ENCODE measurements at regions not wholly inside any gene's neighbourhood (a gene's known extent, or its start where the extent isn't known, plus 50 kb on each side); places are given as distances from the start of the nearest gene placed in this dataset.

DNA sequence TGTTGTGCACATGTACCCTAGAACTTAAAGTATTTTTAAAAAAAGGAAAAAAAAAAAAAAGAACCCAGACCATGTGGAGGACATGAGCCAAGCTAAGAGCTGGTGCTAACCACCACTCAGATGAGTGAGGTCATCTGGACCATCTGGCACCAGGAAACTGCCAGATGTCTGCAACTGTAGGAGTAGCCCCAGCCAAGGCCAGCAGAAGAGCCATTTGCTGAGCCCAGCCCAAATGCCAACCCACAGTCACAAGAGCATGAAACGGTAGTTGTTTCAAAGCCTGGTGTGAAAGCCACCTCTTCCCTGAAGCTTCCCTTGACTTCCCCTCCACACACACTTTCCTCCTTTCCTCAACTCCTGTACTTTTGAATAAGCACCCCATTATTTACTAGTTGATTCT lies 69.2 kb upstream of the FCN1 start:
- DNase-seq (ENCODE audit: low read depth in 2 of 3, low spot score in 2 of 3) = no peak

DNA sequence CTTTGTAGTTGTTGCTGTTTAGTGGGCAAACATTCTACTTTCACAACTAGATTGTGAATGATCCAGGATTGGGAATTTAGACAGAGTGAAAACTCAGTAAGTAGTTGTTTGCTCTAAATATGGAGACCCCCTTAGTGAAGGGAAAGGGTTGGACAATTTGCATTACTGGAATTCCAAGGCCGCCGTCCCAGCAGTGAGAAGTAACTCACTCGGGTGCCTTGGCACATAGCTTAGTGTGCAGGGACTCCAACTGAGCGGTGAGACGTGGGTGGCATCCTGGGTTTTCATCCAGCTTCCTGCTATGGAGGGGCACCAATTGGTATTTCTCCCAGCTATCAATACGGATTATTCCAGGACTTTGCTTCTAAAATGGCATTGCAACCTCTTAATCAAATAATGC lies 69.7 kb upstream of the FCN1 start:
- DNase-seq (ENCODE audit: low read depth in 2 of 3, low spot score in 2 of 3) = no peak

DNA sequence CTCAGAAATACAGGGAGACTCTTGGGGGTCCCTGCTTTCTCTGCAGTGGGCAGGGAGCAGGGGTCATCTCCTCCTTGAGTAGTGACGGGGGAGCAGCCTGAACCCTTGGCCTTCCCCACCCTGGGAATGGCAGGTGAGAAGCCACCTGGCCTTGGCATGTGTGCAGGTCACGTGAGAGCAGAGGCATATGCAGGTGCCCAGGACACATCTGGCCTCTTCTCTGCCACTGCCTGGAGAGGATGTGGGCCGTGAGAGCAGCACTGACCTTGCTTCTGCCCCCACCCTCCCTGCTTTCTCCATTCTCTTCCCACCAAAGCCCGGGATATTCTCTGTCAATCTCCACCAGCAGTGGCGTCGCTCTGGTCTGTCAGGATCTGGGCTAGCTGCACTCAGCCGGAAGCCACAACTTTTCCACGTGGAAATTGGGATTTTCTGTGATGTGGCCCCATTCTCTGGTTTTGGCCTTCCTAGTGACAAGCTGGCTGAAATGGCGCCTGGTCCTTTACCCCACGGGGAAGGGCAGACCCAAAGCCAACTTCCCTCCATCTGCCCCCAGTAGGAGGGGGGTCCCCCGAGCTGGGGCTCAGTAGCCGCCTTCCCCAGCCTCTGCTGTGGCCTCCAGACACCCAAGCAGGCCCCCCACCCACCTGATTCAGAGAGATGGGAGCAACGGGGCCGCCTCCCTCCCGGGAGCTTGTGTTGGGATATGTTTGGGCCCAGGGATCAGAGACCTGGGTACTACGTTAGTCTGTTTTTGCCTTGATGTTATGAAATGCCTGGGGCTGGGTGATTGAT lies 70.4 kb upstream of the FCN1 start:
- no peak for DNase-seq (ENCODE audit: low read depth in 2 of 3, low spot score in 2 of 3)

DNA sequence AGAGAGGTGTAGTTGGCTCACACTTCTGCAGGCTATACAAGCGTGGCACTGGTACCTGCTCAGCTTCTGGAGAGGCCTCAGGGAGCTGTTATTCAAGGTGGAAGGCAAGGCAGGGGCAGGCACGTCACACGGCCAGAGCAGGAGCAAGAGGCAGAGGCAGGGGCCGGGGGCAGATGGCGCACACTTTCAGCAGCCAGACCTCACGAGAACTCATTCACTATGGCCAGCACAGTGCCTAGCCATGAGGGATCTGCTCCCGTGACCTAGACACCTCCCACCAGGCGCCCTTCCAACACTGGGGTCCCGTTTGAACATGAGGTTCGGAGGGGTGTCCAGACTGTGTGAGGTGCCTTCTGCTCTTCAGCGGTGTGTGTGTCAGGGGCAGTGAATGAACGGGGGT lies 71.0 kb upstream of the FCN1 start:
- no peak for DNase-seq (ENCODE audit: low read depth in 2 of 3, low spot score in 2 of 3)

DNA sequence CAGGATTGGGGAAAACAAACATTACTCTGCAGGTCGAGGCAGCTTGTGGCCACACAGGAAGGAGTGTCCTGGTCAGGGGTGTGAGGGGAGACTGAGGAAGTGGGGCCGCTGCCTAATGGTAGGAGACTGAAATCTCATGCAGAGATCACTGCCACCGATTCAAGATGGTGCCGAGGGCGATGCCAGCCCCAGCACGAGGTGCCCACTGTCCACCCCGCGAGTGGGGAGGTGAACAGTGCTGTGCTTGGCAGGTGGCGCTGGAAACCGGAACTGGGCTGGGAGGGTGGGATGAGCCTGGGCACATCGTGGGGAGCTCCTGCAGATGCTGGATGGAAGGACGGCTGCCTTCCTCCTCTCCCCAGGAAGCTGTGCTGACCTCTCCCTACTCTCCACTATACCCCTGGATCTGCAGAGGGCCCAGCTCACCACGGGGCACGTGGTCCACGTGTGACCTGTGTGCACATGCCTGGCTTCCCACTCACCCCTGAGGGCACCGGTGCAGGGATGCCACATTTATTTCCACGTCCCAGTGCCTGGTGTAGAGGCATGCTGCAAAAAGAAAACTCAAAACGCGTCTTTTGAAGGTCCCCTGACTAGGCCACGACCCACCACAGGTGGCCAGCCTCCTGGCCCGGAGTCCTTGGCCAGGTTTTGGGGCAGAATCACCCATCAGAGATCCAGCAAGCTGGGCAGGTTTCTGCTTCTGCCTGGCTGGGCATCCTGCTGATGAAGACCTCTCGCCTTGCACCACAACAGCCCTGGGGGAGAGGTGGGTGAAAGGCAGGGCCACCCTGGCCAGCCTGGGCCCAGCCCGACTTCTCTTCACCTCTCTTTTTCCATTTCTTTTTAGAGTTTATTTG lies 71.7 kb upstream of the FCN1 start:
- DNase-seq (ENCODE audit: low read depth in 2 of 3, low spot score in 2 of 3) = no peak

DNA sequence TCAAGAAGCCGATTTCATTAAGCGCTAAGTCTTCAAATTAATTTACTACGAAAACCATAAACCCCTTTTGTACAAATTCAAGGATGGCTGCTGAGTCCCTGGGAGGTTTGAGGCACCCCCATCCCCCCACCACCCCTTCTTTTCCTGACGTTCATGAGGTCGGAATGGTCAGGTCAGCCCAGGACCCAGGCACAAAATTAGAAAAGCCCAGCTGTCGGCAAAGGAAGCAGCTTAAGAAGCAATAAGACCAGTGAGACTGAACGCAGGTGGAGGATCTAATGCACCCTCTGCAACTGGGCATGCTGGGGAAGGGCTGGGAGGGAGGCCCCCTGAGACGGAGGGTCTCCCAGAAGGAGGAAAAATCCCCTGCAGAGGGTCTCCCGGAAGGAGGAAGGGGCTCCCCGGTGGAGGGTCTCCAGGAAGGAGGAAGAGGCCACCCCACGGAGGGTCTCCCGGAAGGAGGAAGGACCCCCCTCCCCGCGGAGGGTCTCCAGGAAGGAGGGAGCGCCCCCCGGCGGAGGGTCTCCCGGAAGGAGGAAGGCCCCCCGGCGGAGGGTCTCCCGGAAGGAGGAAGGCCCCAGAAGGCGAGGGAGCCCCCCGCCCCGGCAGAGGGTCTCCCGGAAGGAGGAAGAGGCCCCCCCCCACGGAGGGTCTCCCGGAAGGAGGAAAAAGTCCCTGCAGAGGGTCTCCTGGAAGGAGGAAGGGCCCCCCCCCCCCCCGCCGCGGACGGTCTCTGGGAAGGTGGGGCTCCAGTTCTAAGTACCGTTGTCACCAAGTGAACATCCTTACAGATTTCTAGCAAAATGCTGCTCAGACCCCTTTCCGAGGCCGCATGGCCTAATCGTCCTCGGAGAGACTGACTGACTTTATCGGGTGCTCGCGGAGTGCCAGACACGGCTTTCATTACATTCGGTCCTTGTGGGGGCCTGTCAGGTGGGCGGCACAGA lies 74.4 kb upstream of the FCN1 start:
- no peak for DNase-seq (ENCODE audit: low read depth in 2 of 3, low spot score in 2 of 3)

DNA sequence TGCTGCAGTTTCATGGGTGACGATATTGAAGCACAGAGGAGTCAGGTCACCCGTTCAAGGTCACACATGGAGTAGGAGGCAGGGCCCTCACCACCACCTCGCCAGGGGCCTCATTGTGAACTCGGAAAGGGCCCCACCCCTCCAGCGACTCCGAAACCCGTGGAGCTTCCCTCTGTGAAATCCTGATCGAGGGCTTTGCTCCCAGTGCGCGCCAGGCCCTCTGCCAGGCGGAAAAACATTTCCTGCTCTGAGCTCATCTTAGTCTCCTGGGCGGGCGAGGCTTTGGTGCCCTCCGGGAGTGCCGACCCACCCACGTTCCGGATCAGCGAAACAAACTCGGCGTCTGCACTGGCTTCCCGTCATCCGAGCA lies 75.0 kb upstream of the FCN1 start:
- DNase-seq (ENCODE audit: low read depth in 2 of 3, low spot score in 2 of 3) = no peak

DNA sequence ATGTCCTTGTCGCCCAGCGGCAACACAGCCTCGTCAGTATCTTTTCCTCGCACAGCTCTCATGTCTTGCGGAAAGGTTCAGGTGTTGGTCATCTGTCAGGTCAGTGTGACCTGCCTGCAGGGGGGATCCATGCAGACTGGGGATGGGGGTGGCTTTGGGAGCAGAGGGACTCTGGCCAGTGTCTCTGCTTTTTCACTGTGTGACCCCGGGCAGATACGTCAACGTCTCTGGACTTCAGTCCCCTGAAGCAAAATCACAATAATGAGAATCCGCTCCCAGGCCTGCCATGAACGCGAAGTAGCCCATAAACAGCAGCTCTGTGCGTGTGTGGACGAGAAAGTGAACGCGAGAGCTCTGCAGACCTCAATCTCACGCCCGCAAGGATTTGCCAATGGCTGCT lies 75.7 kb upstream of the FCN1 start:
- no peak for DNase-seq (ENCODE audit: low read depth in 2 of 3, low spot score in 2 of 3)

DNA sequence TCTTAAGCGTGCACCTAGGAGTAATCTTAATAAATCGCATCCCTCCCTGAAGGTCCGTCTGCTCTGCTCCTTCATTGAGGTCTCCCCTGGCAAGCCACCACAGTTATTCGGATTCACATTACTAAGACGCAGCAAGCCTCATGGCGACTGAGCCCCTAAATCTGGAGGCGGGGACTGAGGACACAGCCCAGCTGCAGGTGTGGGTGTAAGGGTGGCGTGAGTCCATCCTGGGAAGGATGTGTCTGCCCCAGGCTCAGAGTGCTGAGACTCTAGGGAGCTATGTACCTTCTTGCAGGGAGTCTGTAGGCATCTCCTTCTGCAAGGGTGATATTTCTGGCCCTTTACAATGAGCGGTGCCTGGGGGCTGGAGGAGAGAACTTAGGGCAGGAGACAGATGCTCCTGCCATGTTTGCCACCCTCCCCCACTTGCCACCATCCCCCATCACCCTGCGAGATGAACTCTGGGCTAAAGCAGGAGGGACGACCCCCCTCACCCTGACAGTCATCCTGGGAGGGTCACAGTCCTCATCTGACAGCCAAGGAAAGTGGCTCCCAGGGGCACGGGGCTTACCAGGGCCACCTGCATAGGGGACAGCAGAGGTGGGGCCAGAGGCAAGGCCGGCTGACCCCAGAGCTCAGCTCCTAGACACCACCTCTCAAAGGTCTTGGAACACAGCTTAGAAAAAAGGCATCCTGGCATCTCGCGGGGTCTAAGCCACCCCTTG lies 76.4 kb upstream of the FCN1 start:
- DNase-seq (ENCODE audit: low read depth in 2 of 3, low spot score in 2 of 3) = no peak

DNA sequence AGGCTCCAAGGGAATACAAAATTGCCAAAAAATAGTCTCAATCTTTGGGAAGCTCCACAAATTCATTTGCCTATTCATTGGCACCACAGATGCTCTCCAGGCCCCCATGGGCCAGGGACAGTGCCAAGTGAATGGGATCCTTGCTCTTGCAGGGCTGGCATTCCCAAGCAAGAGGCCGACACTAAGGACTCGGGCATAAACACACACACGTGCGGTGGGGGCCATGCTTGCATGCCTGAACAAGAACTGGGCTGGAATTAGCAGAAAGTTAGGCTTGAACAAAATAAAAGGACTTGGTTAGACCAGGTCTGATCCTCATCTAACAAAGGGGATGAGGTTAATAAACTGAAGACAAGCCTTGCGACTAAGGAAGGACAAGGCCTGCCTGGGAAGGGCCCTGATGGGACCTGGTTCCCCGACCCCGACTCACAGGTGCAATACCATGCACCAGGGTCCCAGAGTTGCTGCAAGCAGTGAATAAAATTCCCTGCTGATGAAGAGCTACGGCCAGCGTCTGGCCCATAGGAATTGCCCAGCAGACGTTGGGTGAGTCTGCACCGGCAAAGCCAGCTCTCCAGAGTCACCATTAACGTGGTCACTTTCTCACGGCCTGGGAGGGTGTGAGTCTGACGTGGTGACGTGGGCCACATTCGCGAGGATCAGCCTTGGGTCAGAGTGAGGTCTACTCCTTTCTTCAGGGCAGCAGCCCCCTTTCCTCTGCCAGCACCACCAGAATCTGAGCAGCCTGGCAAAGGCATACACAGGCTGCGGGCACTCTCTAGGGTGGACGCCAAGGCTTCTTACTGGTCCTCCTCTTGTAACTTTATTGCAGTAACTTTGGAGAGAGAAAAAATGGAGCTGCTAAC lies 77.4 kb upstream of the FCN1 start:
- no peak for DNase-seq (ENCODE audit: low read depth in 2 of 3, low spot score in 2 of 3)

DNA sequence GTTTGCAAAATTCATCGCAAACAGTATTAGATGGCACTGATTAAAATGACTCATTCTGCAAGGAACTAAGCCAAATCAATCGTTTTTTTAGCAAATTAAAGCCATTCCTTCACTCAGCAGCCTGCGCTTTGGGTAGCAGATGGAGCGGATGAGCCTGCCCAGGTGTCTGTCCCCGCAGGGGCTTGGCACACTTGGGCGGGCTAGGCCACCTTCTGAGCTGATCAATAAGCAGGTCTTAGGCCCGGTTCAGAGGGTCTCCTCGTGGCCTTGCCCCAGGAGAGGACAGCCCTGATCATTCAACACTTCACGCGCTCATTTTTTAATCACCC lies 78.0 kb upstream of the FCN1 start:
- no peak for DNase-seq (ENCODE audit: low read depth in 2 of 3, low spot score in 2 of 3)

DNA sequence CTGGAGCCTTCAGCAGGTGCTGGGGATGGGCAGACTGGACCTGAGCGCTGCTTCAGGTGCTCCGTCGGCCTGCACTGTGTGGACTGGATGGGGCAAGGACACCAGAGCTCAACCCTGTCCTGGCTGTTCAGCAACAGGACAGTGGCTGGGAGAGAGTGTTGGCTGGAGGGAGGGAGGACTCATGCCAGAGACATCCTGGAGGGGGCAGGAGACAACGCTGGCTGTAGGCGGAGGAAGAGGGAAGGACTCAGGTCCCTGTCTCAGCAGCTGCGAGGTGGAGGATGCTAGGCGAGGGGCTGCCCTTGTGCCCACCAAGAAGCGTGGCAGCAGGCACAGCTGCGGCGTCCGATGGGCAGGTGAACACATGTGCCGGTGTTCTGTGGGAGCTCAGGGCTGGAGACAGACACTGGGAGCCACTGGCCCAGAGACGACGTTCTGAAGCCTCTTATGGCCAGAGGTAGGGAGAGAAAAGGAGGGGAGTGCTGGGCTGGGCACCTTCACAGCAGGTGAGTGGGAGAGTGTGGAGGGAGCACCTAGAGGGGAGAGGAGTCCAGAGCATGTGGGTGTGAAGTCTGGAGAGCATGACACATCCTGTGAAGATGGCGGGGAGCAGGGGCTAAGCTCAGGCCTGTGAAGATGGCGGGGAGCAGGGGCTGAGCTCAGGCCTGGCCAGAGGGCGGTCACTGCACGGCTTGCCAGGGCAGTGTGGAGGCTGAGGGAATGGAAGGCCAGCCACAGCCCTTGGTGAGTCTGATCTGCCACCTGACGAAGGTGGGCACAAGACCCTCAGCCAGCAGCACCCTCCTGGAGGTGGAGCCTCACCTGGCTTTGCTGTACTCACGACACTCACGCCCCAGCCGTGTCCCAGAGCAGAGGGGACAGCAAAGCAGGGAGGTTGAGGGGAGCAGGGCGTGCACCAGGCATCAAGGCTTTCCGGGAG lies 79.1 kb upstream of the FCN1 start:
- no peak for DNase-seq (ENCODE audit: low read depth in 2 of 3, low spot score in 2 of 3)

DNA sequence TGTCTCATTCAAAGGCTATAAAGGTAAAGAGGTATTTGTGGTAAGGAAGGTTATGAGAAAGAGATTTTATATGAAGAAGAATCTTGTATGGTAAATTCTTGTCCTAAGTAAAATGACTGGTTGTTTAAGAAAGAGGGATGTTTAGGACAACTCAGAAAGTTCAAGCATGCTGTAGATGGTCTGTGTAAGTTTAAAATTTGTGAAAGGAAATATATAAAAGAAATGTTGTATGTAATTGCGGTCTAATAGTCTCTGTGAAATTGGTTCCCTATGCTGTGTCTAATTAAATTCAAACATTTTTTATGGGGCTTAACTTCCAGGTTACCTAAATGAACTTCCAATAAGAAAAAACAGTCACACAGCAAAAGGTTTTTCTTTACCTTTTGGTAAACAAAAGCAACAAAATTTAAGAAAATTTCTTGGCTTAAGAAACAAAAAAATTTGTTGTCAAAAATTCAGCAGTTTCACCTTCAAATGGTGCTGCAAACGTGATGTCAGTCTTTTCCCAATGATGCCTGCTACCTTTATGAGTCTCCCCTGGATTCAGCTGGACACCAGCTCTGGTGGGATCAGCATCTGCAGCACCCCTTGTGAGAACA lies 83.0 kb upstream of the FCN1 start:
- DNase-seq (ENCODE audit: low read depth in 2 of 3, low spot score in 2 of 3) = no peak

DNA sequence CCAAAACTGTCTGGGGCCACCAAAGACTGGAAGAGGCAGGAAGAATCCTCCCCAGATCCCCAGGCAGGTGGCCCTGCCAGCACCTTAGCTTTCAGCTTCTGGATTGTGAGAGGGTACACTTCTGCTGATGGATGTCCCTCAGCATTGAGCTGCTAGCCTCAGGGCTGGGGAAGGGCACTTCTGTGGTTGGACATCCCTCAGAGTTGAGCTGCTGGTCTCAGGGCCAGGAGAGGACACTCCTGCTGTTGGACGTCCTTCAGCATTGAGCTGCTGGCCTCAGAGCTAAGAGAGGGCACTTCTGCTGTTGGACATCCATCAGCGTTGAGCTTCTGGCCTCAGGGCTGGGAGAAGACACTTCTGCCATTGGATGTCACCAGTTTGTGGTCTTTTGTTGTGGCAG lies 83.8 kb upstream of the FCN1 start:
- DNase-seq (ENCODE audit: low read depth in 2 of 3, low spot score in 2 of 3) = no peak

DNA sequence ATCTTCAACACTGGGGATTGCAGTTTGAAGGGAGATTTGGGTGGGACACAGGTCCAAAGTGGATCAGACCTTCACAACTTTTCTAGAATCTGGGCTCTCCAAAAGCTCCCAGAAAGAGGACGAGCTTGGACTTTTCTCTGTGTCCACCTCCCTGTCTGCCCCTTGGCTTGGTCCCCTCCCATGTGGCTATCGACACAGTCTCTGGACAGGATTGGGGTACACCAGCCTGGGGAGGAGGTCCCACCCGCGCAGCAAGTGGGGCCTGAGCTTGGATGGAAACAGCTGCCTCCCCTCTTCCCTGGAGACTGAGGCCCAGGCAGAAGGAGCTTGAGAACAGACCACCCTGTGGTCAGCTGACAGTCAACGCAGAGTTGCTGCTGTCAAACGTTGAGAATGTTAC lies 84.6 kb upstream of the FCN1 start:
- no peak for DNase-seq (ENCODE audit: low read depth in 2 of 3, low spot score in 2 of 3)

DNA sequence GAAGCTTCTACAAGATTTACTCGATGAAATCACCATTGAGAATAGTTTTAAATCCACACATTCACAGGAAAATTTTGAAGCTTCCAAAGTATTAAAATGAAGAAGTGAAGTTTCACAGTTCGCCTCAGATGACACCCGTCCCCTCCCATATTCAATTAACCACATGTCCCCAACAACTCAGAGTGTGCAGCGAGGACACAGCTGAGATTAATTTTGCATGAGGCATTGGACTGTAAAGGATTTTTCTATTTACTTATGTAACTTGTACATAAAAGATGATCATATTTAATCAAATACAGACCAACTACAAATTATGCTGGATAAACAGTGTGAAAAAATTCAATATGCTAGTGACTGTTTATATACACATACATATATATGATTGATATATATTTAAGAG lies 84.7 kb upstream of the OLFM1 start:
- no peak for DNase-seq (ENCODE audit: low read depth in 2 of 3, low spot score in 2 of 3)

DNA sequence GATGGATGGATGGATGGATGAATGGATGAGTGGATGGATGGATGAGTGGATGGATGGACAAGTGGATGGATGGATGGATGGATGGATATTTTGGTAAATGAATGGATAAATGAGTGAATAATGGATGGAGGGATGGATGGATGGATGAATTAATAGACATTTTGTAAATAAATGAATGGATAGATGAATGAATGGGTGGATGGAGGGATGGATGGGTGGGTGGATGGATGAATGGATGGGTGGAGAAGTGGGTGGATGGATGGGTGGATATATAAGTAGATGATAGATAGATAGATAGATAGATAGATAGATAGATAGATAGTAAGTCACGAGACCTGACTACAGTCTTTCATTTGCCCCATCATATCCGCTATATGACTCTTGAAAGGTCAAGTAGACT lies 82.7 kb upstream of the OLFM1 start:
- no peak for DNase-seq (ENCODE audit: low read depth in 2 of 3, low spot score in 2 of 3)

DNA sequence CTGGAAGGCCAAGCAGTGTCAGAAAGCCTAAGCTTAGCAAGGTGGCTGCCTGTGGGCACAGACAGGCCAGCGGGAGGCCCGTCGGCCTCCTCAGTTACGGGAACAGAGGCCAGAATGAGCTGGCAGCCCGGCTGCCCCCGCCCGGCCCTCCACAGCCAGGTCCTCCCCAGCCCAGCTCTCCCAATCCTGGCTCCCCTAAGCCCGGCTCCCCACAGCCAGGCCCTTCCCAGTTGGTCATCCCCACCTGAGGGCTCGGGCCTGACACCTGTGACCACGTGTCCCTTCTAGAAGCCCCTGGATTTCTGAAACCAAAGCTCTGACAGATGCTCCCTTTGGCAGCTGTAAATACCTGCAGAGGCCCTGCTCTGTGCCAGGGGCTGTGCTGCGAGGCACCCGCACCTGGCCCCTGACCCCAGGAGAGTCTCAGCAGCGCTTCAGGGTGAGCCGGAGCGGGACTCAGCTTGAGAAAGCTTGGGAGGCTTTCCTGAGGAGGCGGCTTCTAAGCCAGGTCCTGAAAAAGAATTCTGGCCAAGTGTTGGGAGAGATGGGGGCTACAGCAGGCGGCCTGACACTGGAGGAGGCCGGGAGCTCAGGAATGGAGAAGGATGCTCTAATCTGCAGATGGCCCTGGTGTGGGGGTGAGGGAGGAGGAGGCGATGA lies 80.4 kb upstream of the OLFM1 start:
- DNase-seq (ENCODE audit: low read depth in 2 of 3, low spot score in 2 of 3) = no peak
